Activated CD4-positive, alpha-beta T cell treated with anti-CD3 and anti-CD28 coated beads for 4 hours (primary cell): ENCODE measurements at regions not wholly inside any gene's neighbourhood (a gene's known extent, or its start where the extent isn't known, plus 50 kb on each side); places are given as distances from the start of the nearest gene placed in this dataset.

Source experiments
- DNase-seq, 2 donors: peaks; one replicate each; pipeline ENCODE4 v3.0.0-alpha.2; 2020

GRCh38 chr10:130372866-130373265 is 236.7 kb downstream of the GLRX3 start:
- DNase-seq = no peak

GRCh38 chr10:130377986-130378540 is 241.9 kb downstream of the GLRX3 start:
- DNase-seq = no peak

- no peak for DNase-seq
Measured at GRCh38 chr10:130378556-130379400, 242.6 kb downstream of the GLRX3 start.

- no peak for DNase-seq
Measured at GRCh38 chr10:130380056-130380455, 243.9 kb downstream of the GLRX3 start.

- DNase-seq = no peak
Measured at GRCh38 chr10:130382031-130382430, 245.8 kb downstream of the GLRX3 start.

GRCh38 chr10:130387936-130388580 is 251.9 kb downstream of the GLRX3 start:
- DNase-seq = no peak

- DNase-seq = no peak
Measured at GRCh38 chr10:130388746-130389145, 252.6 kb downstream of the GLRX3 start.

- DNase-seq = no peak
Measured at GRCh38 chr10:130389906-130390305, 253.7 kb downstream of the GLRX3 start.

GRCh38 chr10:130392031-130392430 is 255.8 kb downstream of the GLRX3 start:
- no peak for DNase-seq

GRCh38 chr10:130393342-130393741 is 257.2 kb downstream of the GLRX3 start:
- no peak for DNase-seq

GRCh38 chr10:130394832-130395231 is 258.6 kb downstream of the GLRX3 start:
- DNase-seq = no peak

- DNase-seq = no peak
Measured at GRCh38 chr10:130395248-130395936, 259.2 kb downstream of the GLRX3 start.

GRCh38 chr10:130396044-130396443 is 259.9 kb downstream of the GLRX3 start:
- DNase-seq = no peak

GRCh38 chr10:130398090-130398994 is 262.2 kb downstream of the GLRX3 start:
- DNase-seq = no peak

GRCh38 chr10:130399425-130399950 is 263.3 kb downstream of the GLRX3 start:
- no peak for DNase-seq

- no peak for DNase-seq
Measured at GRCh38 chr10:130400890-130401289, 264.7 kb downstream of the GLRX3 start.

GRCh38 chr10:130401860-130402765 is 265.9 kb downstream of the GLRX3 start:
- DNase-seq = no peak

- no peak for DNase-seq
Measured at GRCh38 chr10:130403153-130404075, 267.2 kb downstream of the GLRX3 start.

GRCh38 chr10:130404476-130405055 is 268.4 kb downstream of the GLRX3 start:
- DNase-seq = no peak
